Caco-2 (cell line): ENCODE measurements at regions not wholly inside any gene's neighbourhood (a gene's known extent, or its start where the extent isn't known, plus 50 kb on each side); places are given as distances from the start of the nearest gene placed in this dataset.

ENCODE experiments used
- BruUV-seq: library from RNA; stranded (reverse); fragments of 400-500 nt; replicated peaks from 2 replicates; lab custom pipeline; 2021; lab: Mats Ljungman, UMichigan
- CTCF ChIA-PET: fragments of 300-600 bp; sonication (Branson Sonifier 250); formaldehyde crosslinking; loops from one replicate; lab custom pipeline; 2022; ENCODE audit warnings: antibody characterized with exemption; lab: Charles Lee
- POLR2A ChIA-PET: fragments of 300-600 bp; sonication (Branson Sonifier 250); formaldehyde crosslinking; loops from one replicate; lab custom pipeline; 2022; ENCODE audit warnings: antibody characterized with exemption; lab: Charles Lee
- DNase-seq, 2 experiments: peaks; one replicate each; pipeline versions ENCODE4 v3.0.0 to v3.0.0-alpha.2; 2020 to 2022
- H3K27me3 ChIP-seq: replicated peaks from 2 replicates; pipeline ENCODE4 v1.6.0; 2011; ENCODE audit warnings: low read length; ENCODE audit not compliant: control insufficient read depth, insufficient read depth
- H3K36me3 ChIP-seq: 2 replicates; pipeline ENCODE4 v1.5.1; 2011; ENCODE audit warnings: low read length; ENCODE audit not compliant: control insufficient read depth, insufficient read depth
- H3K4me1 ChIP-seq: fragments of 250-450 bp; sonication (Bioruptor Pico); 2 replicates; pipeline ENCODE4 v1.5.1; 2020; ENCODE audit warnings: mild to moderate bottlenecking
- H3K4me3 ChIP-seq: 2 replicates; pipeline ENCODE4 v1.5.1; 2011; ENCODE audit warnings: low read depth, mild to moderate bottlenecking, control low read depth, low read length
- H3K9me3 ChIP-seq: fragments of 250-450 bp; sonication (Bioruptor Pico); 2 replicates; pipeline ENCODE4 v1.5.1; 2020; ENCODE audit warnings: mild to moderate bottlenecking, moderate library complexity
- H3K27ac Mint-ChIP-seq: one replicate; pipeline ENCODE4 v1.8.0; 2022; ENCODE audit warnings: mixed read lengths; ENCODE audit not compliant: unreplicated experiment
- H3K27me3 Mint-ChIP-seq: one replicate; pipeline ENCODE4 v1.8.0; 2022; ENCODE audit warnings: mixed read lengths; ENCODE audit not compliant: insufficient read depth, unreplicated experiment
- H3K36me3 Mint-ChIP-seq: one replicate; pipeline ENCODE4 v1.8.0; 2022; ENCODE audit warnings: mild to moderate bottlenecking, mixed read lengths; ENCODE audit not compliant: insufficient read depth, unreplicated experiment
- H3K4me1 Mint-ChIP-seq: one replicate; pipeline ENCODE4 v1.8.0; 2022; ENCODE audit warnings: low read depth, mixed read lengths; ENCODE audit not compliant: unreplicated experiment
- H3K4me3 Mint-ChIP-seq: one replicate; pipeline ENCODE4 v1.8.0; 2022; ENCODE audit warnings: mild to moderate bottlenecking, moderate library complexity, mixed read lengths; ENCODE audit not compliant: unreplicated experiment
- H3K9me3 Mint-ChIP-seq: one replicate; pipeline ENCODE4 v1.8.0; 2022; ENCODE audit warnings: mixed read lengths; ENCODE audit not compliant: unreplicated experiment
- CTCF ChIP-seq, 2 experiments: fragments of 200-600 bp in 1 of 2; IDR thresholded peaks; 1 replicate in 1 of 2; 2 replicates in 1 of 2; pipeline versions ENCODE4 v1.5.1 to v1.8.0; 2011 to 2022; ENCODE audit warnings: antibody characterized with exemption in 1 of 2, control low read depth in 1 of 2, inconsistent platforms in 1 of 2, low read depth in 1 of 2, low read length in 1 of 2, mild to moderate bottlenecking in 1 of 2, moderate library complexity in 1 of 2; ENCODE audit not compliant: insufficient read depth in 1 of 2, severe bottlenecking in 1 of 2, unreplicated experiment in 1 of 2
- intact Hi-C: fragments of 100-400 bp; cut with micrococcal nuclease; formaldehyde crosslinking; loops from one replicate; pipeline ENCODE4 v1.10.0; 2022; ENCODE audit not compliant: unreplicated experiment

GRCh38 chr2:198362740-198363139 lies 558.3 kb downstream of the PLCL1 start:
- Histone ChIP-seq H3K36me3 (no peaks in the 10 kb centered on the region), H3K9me3 (no peaks in the 10 kb centered on the region), H3K4me1 (no peaks in the 10 kb centered on the region), H3K27me3 (no peaks in the 10 kb centered on the region), H3K4me3 (no peak overlapping the region)
- Mint-ChIP-seq H3K4me1 (no peaks in the 10 kb centered on the region), H3K27ac (no peak overlapping the region), H3K27me3 (peaks cover 3% of the 10 kb centered on the region), H3K9me3 (no peaks in the 10 kb centered on the region), H3K36me3 (no peaks in the 10 kb centered on the region), H3K4me3 (no peak overlapping the region)
- BruUV-seq = no TSS peak
- TF ChIP-seq CTCF (IDR thresholded peaks at IDR 0.05; ENCODE audit: insufficient read depth in 1 of 2, low read depth in 1 of 2, low read length in 1 of 2, severe bottlenecking in 1 of 2, unreplicated experiment in 1 of 2) = no peak
- intact Hi-C loops = no loop called here
- ChIA-PET CTCF (no interaction called here), POLR2A (no interaction called here)
- no peak for DNase-seq

- intact Hi-C loops = no loop called here
- TF ChIP-seq CTCF (IDR thresholded peaks at IDR 0.05; ENCODE audit: insufficient read depth in 1 of 2, low read depth in 1 of 2, low read length in 1 of 2, severe bottlenecking in 1 of 2, unreplicated experiment in 1 of 2) = no peak
- DNase-seq = no peak
- no peaks in the 10 kb centered on the region for H3K36me3 Mint-ChIP-seq
- H3K4me1 Mint-ChIP-seq = no peaks in the 10 kb centered on the region
- Histone ChIP-seq H3K27me3 (no peaks in the 10 kb centered on the region), H3K36me3 (no peaks in the 10 kb centered on the region), H3K4me3 (no peak overlapping the region), H3K4me1 (no peaks in the 10 kb centered on the region), H3K9me3 (no peaks in the 10 kb centered on the region)
- POLR2A ChIA-PET = no interaction called here
- CTCF ChIA-PET = no interaction called here
- BruUV-seq = no TSS peak
- H3K27ac Mint-ChIP-seq = no peak overlapping the region
- peaks cover 9% of the 10 kb centered on the region for H3K27me3 Mint-ChIP-seq
- H3K9me3 Mint-ChIP-seq = no peaks in the 10 kb centered on the region
- no peak overlapping the region for H3K4me3 Mint-ChIP-seq
Observed at GRCh38 chr2:198359308-198359707, 554.9 kb downstream of the PLCL1 start.

- intact Hi-C loops = no loop called here
- ChIA-PET POLR2A (no interaction called here), CTCF (no interaction called here)
- DNase-seq = no peak
- no peaks in the 10 kb centered on the region for H3K27me3 ChIP-seq
- TF ChIP-seq CTCF (IDR thresholded peaks at IDR 0.05; ENCODE audit: insufficient read depth in 1 of 2, low read depth in 1 of 2, low read length in 1 of 2, severe bottlenecking in 1 of 2, unreplicated experiment in 1 of 2) = no peak
- no peak overlapping the region for H3K4me3 Mint-ChIP-seq
- peaks cover 7% of the 10 kb centered on the region for H3K27me3 Mint-ChIP-seq
- no peaks in the 10 kb centered on the region for H3K9me3 ChIP-seq
- H3K27ac Mint-ChIP-seq = no peak overlapping the region
- no peaks in the 10 kb centered on the region for H3K36me3 Mint-ChIP-seq
- H3K4me1 ChIP-seq = no peaks in the 10 kb centered on the region
- H3K4me1 Mint-ChIP-seq = no peaks in the 10 kb centered on the region
- H3K9me3 Mint-ChIP-seq = no peaks in the 10 kb centered on the region
- no TSS peak for BruUV-seq
- H3K4me3 ChIP-seq = no peak overlapping the region
- no peaks in the 10 kb centered on the region for H3K36me3 ChIP-seq
Observed at GRCh38 chr2:198356157-198356556, 551.8 kb downstream of the PLCL1 start.
